WERI-Rb-1 (cell line): ENCODE measurements at regions not wholly inside any gene's neighbourhood (a gene's known extent, or its start where the extent isn't known, plus 50 kb on each side); places are given as distances from the start of the nearest gene placed in this dataset.

Experiments
- DNase-seq: peaks from one replicate; pipeline ENCODE4 v3.0.0-alpha.2; 2020
- H3K27ac ChIP-seq: fragments of 250-450 bp; sonication (Bioruptor Pico); 2 replicates; pipeline ENCODE4 v1.5.1; 2020; ENCODE audit warnings: mild to moderate bottlenecking, moderate library complexity
- H3K27me3 ChIP-seq: fragments of 250-450 bp; sonication (Bioruptor Pico); 2 replicates; pipeline ENCODE4 v1.5.1; 2021; ENCODE audit warnings: mild to moderate bottlenecking, low read depth, moderate library complexity; ENCODE audit not compliant: insufficient read depth, severe bottlenecking
- H3K36me3 ChIP-seq: fragments of 250-450 bp; sonication (Bioruptor Pico); 2 replicates; pipeline ENCODE4 v1.5.1; 2020; ENCODE audit warnings: mild to moderate bottlenecking, moderate library complexity
- H3K4me3 ChIP-seq: 2 replicates; pipeline ENCODE4 v1.5.1; 2011; ENCODE audit warnings: low read depth, mild to moderate bottlenecking, control low read depth, low read length
- H3K9me3 ChIP-seq: fragments of 250-450 bp; sonication (Bioruptor Pico); 2 replicates; pipeline ENCODE4 v1.5.1; 2021; ENCODE audit warnings: mild to moderate bottlenecking, moderate library complexity; ENCODE audit not compliant: severe bottlenecking
- TF ChIP-seq, protein P1 (sequence below): IDR thresholded peaks from 2 replicates; pipeline ENCODE4 v1.5.1; 2011; ENCODE audit warnings: low read depth, mild to moderate bottlenecking, control low read depth, inconsistent platforms, low read length

GRCh38 chr6:2460216-2460745 lies 214.9 kb upstream of the GMDS start:
- DNase-seq, result no peak
- Histone ChIP-seq H3K36me3 (no peaks in the 10 kb centered on the region), H3K27me3 (peaks cover 94% of the 10 kb centered on the region), H3K4me3 (no peak overlapping the region), H3K9me3 (peaks cover 3% of the 10 kb centered on the region), H3K27ac (no peak overlapping the region)
- TF ChIP-seq, protein P1, sequence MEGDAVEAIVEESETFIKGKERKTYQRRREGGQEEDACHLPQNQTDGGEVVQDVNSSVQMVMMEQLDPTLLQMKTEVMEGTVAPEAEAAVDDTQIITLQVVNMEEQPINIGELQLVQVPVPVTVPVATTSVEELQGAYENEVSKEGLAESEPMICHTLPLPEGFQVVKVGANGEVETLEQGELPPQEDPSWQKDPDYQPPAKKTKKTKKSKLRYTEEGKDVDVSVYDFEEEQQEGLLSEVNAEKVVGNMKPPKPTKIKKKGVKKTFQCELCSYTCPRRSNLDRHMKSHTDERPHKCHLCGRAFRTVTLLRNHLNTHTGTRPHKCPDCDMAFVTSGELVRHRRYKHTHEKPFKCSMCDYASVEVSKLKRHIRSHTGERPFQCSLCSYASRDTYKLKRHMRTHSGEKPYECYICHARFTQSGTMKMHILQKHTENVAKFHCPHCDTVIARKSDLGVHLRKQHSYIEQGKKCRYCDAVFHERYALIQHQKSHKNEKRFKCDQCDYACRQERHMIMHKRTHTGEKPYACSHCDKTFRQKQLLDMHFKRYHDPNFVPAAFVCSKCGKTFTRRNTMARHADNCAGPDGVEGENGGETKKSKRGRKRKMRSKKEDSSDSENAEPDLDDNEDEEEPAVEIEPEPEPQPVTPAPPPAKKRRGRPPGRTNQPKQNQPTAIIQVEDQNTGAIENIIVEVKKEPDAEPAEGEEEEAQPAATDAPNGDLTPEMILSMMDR, result no peak

DNA sequence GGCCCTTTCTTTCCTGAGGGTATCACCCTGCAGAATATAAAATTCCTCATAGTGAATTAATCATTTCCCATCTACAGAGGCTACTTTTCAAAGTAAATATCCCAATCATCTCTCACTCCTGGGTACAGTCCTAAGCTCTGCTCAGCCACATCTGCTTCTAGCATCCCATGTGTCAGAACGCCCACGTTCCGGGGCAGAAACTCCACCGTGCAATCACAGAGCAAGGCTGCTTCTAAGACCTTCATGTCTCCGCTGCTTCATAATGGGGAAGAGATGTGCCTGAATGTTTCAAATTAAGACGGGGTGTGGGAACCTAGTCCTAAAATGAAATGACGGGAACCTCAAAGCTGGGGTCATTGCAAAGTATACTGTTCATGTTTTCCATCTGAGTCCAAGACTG lies 208.8 kb upstream of the GMDS start:
- no peaks in the 10 kb centered on the region for H3K9me3 ChIP-seq
- H3K27me3 ChIP-seq, result peaks cover 92% of the 10 kb centered on the region
- DNase-seq, result no peak
- H3K4me3 ChIP-seq, result no peak overlapping the region
- no peak overlapping the region for H3K27ac ChIP-seq
- TF ChIP-seq, protein P1, result no peak
- H3K36me3 ChIP-seq, result no peaks in the 10 kb centered on the region

- DNase-seq, result no peak
- H3K4me3 ChIP-seq, result no peak overlapping the region
- no peaks in the 10 kb centered on the region for H3K36me3 ChIP-seq
- TF ChIP-seq, protein P1, result no peak
- no peaks in the 10 kb centered on the region for H3K9me3 ChIP-seq
- no peak overlapping the region for H3K27ac ChIP-seq
- H3K27me3 ChIP-seq, result peaks cover 87% of the 10 kb centered on the region
These were observed 205.1 kb upstream of the GMDS start for GRCh38 chr6:2450546-2450945.

DNA sequence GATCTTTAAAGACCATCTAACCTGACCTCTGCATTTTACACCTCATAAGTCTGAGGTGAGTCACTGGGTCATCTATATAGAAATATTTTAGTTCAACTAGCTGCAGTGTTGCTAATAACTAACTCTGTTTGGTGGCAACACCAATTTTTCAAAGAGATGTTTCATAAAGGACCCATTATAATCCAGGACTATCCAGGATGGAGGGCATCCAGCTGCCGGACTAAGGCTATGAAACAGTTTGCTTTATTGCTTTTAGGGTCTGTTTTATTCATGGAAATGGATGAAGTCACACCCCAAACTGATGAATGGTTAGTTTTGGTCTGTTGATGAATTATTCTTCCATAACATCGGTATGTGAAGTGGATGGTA lies 204.2 kb upstream of the GMDS start:
- TF ChIP-seq, protein P1, result no peak
- DNase-seq, result no peak
- H3K4me3 ChIP-seq, result no peak overlapping the region
- H3K9me3 ChIP-seq, result no peaks in the 10 kb centered on the region
- H3K27me3 ChIP-seq, result peaks cover 81% of the 10 kb centered on the region
- no peaks in the 10 kb centered on the region for H3K36me3 ChIP-seq
- no peak overlapping the region for H3K27ac ChIP-seq

DNA sequence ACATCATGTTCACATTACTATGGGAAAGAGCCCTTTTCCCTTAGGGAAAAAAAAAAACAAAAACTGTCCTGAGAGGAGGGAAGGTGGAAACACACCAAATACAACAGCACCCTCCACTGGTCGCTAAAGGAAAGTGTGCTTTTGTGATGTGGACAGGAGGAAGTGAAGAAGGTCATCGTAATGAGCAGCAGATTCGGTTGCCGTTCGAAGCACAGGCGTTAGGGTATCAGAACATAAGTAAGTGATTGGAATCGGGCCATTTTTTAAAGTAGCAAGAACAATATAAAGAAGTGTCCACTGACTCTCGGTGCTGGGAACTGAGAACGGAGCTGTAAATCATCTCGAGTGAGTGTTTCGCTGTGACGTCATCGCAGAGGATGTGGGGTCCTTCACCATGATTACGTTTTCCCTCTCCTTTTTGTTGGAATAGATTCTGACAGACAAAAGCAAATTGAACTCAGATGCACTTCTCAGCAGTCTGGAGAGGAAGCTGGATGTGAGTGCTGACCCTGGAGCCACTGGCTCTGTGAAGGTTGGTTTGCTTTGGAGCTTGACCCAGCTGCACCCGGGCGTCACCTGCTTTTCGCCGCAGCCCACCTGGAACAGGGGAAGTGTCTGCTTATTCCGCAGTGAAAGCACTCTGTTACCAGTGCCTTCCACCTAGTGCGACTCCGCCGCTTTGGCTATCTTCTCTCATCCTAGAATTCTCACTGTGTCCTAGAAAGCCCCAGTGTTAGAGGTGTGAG lies 203.6 kb upstream of the GMDS start:
- Histone ChIP-seq H3K27ac (no peak overlapping the region), H3K9me3 (no peaks in the 10 kb centered on the region)

More for the DNA sequence above, 203.6 kb upstream of the GMDS start:
- peak; percentile 56 for DNase-seq
- H3K27me3 ChIP-seq, result peaks cover 81% of the 10 kb centered on the region
- H3K36me3 ChIP-seq, result no peaks in the 10 kb centered on the region
- H3K4me3 ChIP-seq, result no peak overlapping the region; the same call in 1 of the 2 replicates
- TF ChIP-seq, protein P1, result peak; percentile 82
